GM23338 (cell line): ENCODE measurements at regions not wholly inside any gene's neighbourhood (a gene's known extent, or its start where the extent isn't known, plus 50 kb on each side); places are given as distances from the start of the nearest gene placed in this dataset.

Source experiments
- ATAC-seq: fragments of 200-7000 bp; cut with Tn5 transposase; 3 replicates; pipeline ENCODE4 v1.9.1; 2020
- DNase-seq: peaks from one replicate; pipeline ENCODE4 v3.0.0-alpha.2; 2015; ENCODE audit warnings: low spot score
- H2AFZ ChIP-seq: fragments of 200-600 bp; sonication (generic); 2 replicates; pipeline ENCODE4 v1.8.0; 2016; ENCODE audit warnings: antibody characterized with exemption, mild to moderate bottlenecking, moderate library complexity
- H3F3A ChIP-seq: fragments of 200-600 bp; sonication (generic); replicated peaks from 2 replicates; pipeline ENCODE4 v1.8.0; 2017; ENCODE audit warnings: antibody characterized with exemption, mixed run types, low read depth
- H3K27ac ChIP-seq: fragments of 200-600 bp; sonication (generic); 2 replicates; pipeline ENCODE4 v1.6.1; 2016; ENCODE audit warnings: low read depth
- H3K27me3 ChIP-seq: fragments of 200-600 bp; sonication (generic); 2 replicates; pipeline ENCODE4 v1.8.0; 2016; ENCODE audit warnings: mild to moderate bottlenecking, mixed run types, moderate library complexity; ENCODE audit not compliant: insufficient read depth
- H3K36me3 ChIP-seq: fragments of 200-600 bp; sonication (generic); 2 replicates; pipeline ENCODE4 v1.8.0; 2016; ENCODE audit warnings: mild to moderate bottlenecking; ENCODE audit not compliant: insufficient read depth
- H3K4me1 ChIP-seq: fragments of 200-600 bp; sonication (generic); 2 replicates; pipeline ENCODE4 v1.8.0; 2016; ENCODE audit warnings: mild to moderate bottlenecking, moderate library complexity; ENCODE audit not compliant: insufficient read depth
- H3K4me2 ChIP-seq: fragments of 200-600 bp; sonication (generic); 2 replicates; pipeline ENCODE4 v1.7.1; 2017; ENCODE audit warnings: mixed run types
- H3K4me3 ChIP-seq: fragments of 200-600 bp; sonication (generic); 2 replicates; pipeline ENCODE4 v1.6.1; 2016; ENCODE audit warnings: mixed run types
- H3K79me2 ChIP-seq: fragments of 200-600 bp; sonication (generic); replicated peaks from 2 replicates; pipeline ENCODE4 v1.8.0; 2017; ENCODE audit warnings: mild to moderate bottlenecking; ENCODE audit not compliant: insufficient read depth
- H3K9me2 ChIP-seq: fragments of 200-600 bp; sonication (generic); 2 replicates; pipeline ENCODE4 v1.8.0; 2017; ENCODE audit not compliant: insufficient read depth
- H4K20me1 ChIP-seq: fragments of 200-600 bp; sonication (generic); replicated peaks from 2 replicates; pipeline ENCODE4 v1.8.0; 2017; ENCODE audit warnings: mild to moderate bottlenecking; ENCODE audit not compliant: insufficient read depth
- H3K27ac Mint-ChIP-seq: 2 replicates; pipeline ENCODE4 v1.8.0; 2020; ENCODE audit warnings: inconsistent platforms, mild to moderate bottlenecking, moderate library complexity, mixed read lengths
- H3K27me3 Mint-ChIP-seq: 3 replicates; pipeline ENCODE4 v1.8.0; 2022; ENCODE audit warnings: low read depth, mild to moderate bottlenecking, moderate library complexity, mixed read lengths, inconsistent platforms; ENCODE audit not compliant: insufficient read depth, poor library complexity
- H3K36me3 Mint-ChIP-seq: 3 replicates; pipeline ENCODE4 v1.8.0; 2021; ENCODE audit warnings: low read depth, mild to moderate bottlenecking, inconsistent platforms, moderate library complexity, mixed read lengths
- H3K4me1 Mint-ChIP-seq: 3 replicates; pipeline ENCODE4 v1.8.0; 2020; ENCODE audit warnings: mild to moderate bottlenecking, inconsistent platforms, mixed read lengths
- H3K4me3 Mint-ChIP-seq: 3 replicates; pipeline ENCODE4 v1.8.0; 2021; ENCODE audit warnings: moderate library complexity, mild to moderate bottlenecking, inconsistent platforms, mixed read lengths
- H3K9me3 Mint-ChIP-seq: 3 replicates; pipeline ENCODE4 v1.8.0; 2020; ENCODE audit warnings: moderate library complexity, mild to moderate bottlenecking, inconsistent platforms, mixed read lengths
- CREB1 ChIP-seq: fragments of 250-450 bp; sonication (Bioruptor Pico); IDR thresholded peaks from 2 replicates; pipeline ENCODE4 v1.5.0; 2020; ENCODE audit warnings: low read depth, mild to moderate bottlenecking, moderate library complexity
- CTCF ChIP-seq, 2 experiments: fragments of 200-600 bp in 1 of 2; sonication (generic) in 1 of 2; conservative IDR thresholded peaks; 2 replicates each; pipeline versions ENCODE4 v1.5.1 to v1.6.1; 2016 to 2017; ENCODE audit warnings: antibody characterized with exemption in 2 of 2, low read depth in 2 of 2, mild to moderate bottlenecking in 2 of 2, moderate library complexity in 1 of 2
- EZH2 ChIP-seq: fragments of 200-600 bp; sonication (generic); IDR thresholded peaks from one replicate; pipeline ENCODE4 v1.8.0; 2017; ENCODE audit warnings: antibody characterized with exemption, mild to moderate bottlenecking, low read depth; ENCODE audit not compliant: unreplicated experiment
- EZH2phosphoT487 ChIP-seq: fragments of 200-600 bp; sonication (generic); IDR thresholded peaks from one replicate; pipeline ENCODE4 v1.8.1; 2018; ENCODE audit warnings: antibody characterized with exemption; ENCODE audit not compliant: unreplicated experiment
- JUNB ChIP-seq: IDR thresholded peaks from one replicate; pipeline ENCODE4 v1.6.1; 2016; ENCODE audit warnings: antibody characterized with exemption; ENCODE audit not compliant: unreplicated experiment
- POLR2AphosphoS5 ChIP-seq: IDR thresholded peaks from 2 replicates; pipeline ENCODE4 v1.6.1; 2016; ENCODE audit warnings: antibody characterized with exemption, low read depth
- REST ChIP-seq: IDR thresholded peaks from one replicate; pipeline ENCODE4 v1.6.1; 2018; ENCODE audit warnings: antibody characterized with exemption; ENCODE audit not compliant: unreplicated experiment
- STAT1 ChIP-seq: IDR thresholded peaks from one replicate; pipeline ENCODE4 v1.6.1; 2016; ENCODE audit warnings: antibody characterized with exemption; ENCODE audit not compliant: unreplicated experiment
- ZNF114 ChIP-seq: fragments of 250-450 bp; sonication (Bioruptor Pico); IDR thresholded peaks from 2 replicates; pipeline ENCODE4 v1.5.0; 2020; ENCODE audit warnings: mild to moderate bottlenecking, moderate library complexity
- ZNF331 ChIP-seq: fragments of 250-450 bp; sonication (Bioruptor Pico); IDR thresholded peaks from 2 replicates; pipeline ENCODE4 v1.5.0; 2020; ENCODE audit warnings: low read depth, mild to moderate bottlenecking, moderate library complexity
- TF ChIP-seq, protein P1 (sequence below): IDR thresholded peaks from 2 replicates; pipeline ENCODE4 v1.6.1; 2016; ENCODE audit warnings: antibody characterized with exemption

DNA sequence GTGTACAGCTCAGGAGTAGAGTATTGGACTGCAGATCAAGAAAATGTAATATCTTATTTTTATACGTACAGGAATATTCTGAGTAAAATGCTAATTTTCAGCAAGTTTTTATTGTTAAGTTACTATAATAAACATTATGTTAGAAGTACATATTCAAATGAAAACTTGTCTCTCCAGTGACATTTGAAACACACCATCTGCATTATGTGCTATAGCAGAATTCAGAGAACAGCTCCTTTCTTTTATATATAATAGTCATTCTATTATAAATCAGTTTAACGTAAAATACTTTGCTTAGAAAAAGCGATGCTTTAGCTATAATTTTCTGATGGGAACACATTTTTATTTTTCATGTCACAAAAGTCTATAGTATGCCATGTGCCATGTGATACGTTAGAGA is 249.0 kb downstream of the PTPRC start:
- Histone ChIP-seq H3F3A (no peaks in the 10 kb centered on the region), H4K20me1 (no peaks in the 10 kb centered on the region), H3K4me3 (no peak overlapping the region), H3K36me3 (no peaks in the 10 kb centered on the region), H3K27ac (no peak overlapping the region), H3K79me2 (no peaks in the 10 kb centered on the region), H3K9me2 (no peaks in the 10 kb centered on the region), H3K4me1 (no peaks in the 10 kb centered on the region), H3K27me3 (no peaks in the 10 kb centered on the region), H2AFZ (no peak overlapping the region), H3K4me2 (no peak overlapping the region)
- H3K9me3 Mint-ChIP-seq = no peaks in the 10 kb centered on the region
- no peak for ATAC-seq
- H3K27ac Mint-ChIP-seq = no peak overlapping the region
- DNase-seq = no peak
- peaks cover 4% of the 10 kb centered on the region for H3K4me1 Mint-ChIP-seq
- H3K36me3 Mint-ChIP-seq = no peaks in the 10 kb centered on the region
- TF ChIP-seq ZNF114 (CRISPR knock-in tag) = no peak
- no peak overlapping the region for H3K4me3 Mint-ChIP-seq
- no peaks in the 10 kb centered on the region for H3K27me3 Mint-ChIP-seq

GRCh38 chr1:198888379-198888943 is 249.6 kb downstream of the PTPRC start:
- Histone ChIP-seq H3K36me3 (no peaks in the 10 kb centered on the region), H3F3A (no peaks in the 10 kb centered on the region), H2AFZ (no peak overlapping the region), H3K27me3 (no peaks in the 10 kb centered on the region), H4K20me1 (no peaks in the 10 kb centered on the region), H3K4me2 (no peak overlapping the region), H3K9me2 (no peaks in the 10 kb centered on the region), H3K27ac (no peak overlapping the region), H3K79me2 (no peaks in the 10 kb centered on the region), H3K4me1 (no peaks in the 10 kb centered on the region), H3K4me3 (no peak overlapping the region)
- Mint-ChIP-seq H3K36me3 (no peaks in the 10 kb centered on the region), H3K9me3 (no peaks in the 10 kb centered on the region), H3K27ac (no peak overlapping the region), H3K4me1 (peaks cover 4% of the 10 kb centered on the region), H3K27me3 (no peaks in the 10 kb centered on the region), H3K4me3 (no peak overlapping the region)
- no peak for DNase-seq
- no peak for ATAC-seq
- TF ChIP-seq STAT1 (no peak), REST (no peak), CTCF (conservative IDR thresholded peaks at IDR 0.05; ENCODE audit: low read depth in 2 of 2) (no peak), ZNF331 (no peak), EZH2phosphoT487 (no peak), CREB1 (CRISPR knock-in tag) (no peak), JUNB (no peak), POLR2AphosphoS5 (no peak), ZNF114 (CRISPR knock-in tag) (no peak), EZH2 (no peak)
- TF ChIP-seq, protein P1, sequence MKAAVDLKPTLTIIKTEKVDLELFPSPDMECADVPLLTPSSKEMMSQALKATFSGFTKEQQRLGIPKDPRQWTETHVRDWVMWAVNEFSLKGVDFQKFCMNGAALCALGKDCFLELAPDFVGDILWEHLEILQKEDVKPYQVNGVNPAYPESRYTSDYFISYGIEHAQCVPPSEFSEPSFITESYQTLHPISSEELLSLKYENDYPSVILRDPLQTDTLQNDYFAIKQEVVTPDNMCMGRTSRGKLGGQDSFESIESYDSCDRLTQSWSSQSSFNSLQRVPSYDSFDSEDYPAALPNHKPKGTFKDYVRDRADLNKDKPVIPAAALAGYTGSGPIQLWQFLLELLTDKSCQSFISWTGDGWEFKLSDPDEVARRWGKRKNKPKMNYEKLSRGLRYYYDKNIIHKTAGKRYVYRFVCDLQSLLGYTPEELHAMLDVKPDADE = no peak
